ENCODE measurements at regions not wholly inside any gene's neighbourhood (a gene's known extent, or its start where the extent isn't known, plus 50 kb on each side); places are given as distances from the start of the nearest gene placed in this dataset.

GRCh38 chr2:12430407-12431133, 286.2 kb upstream of the TRIB2 start:
- DNase-seq (peak in 2 of 3 donors; percentile 39 to 41), ATAC-seq (ENCODE audit: insufficient read depth, low FRiP score) (peak; percentile 34)
- WGBS, 2 donors: 25 to 38% methylated on average over 6 of the region's 6 CpGs
- Histone ChIP-seq H3K36me3 (ENCODE audit: control insufficient read depth in 4 of 4, insufficient read depth in 4 of 4, low read length in 4 of 4) (no peaks in the 10 kb centered on the region), H3K27me3 (ENCODE audit: control insufficient read depth in 3 of 3, insufficient read depth in 3 of 3, low read length in 2 of 3) (no peaks in the 10 kb centered on the region), H3K4me3 (no peak overlapping the region), H3K27ac (ENCODE audit: low read depth in 1 of 2, low read length in 1 of 2) (no peak overlapping the region), H3K4me1 (ENCODE audit: control insufficient read depth in 5 of 5, insufficient read depth in 5 of 5, low read length in 5 of 5) (peaks cover 0 to 43% (median 4%) of the 10 kb centered on the region in 5 donors), H3K9me3 (ENCODE audit: control insufficient read depth in 4 of 4, insufficient read depth in 3 of 4, low read length in 3 of 4) (no peaks in the 10 kb centered on the region), H3K9ac (ENCODE audit: insufficient read depth in 1 of 2, low read length in 2 of 2) (no peak overlapping the region)
- no peak for TF ChIP-seq CTCF (IDR thresholded peaks at IDR 0.05; ENCODE audit: control extremely low read depth, extremely low read depth)

DNA sequence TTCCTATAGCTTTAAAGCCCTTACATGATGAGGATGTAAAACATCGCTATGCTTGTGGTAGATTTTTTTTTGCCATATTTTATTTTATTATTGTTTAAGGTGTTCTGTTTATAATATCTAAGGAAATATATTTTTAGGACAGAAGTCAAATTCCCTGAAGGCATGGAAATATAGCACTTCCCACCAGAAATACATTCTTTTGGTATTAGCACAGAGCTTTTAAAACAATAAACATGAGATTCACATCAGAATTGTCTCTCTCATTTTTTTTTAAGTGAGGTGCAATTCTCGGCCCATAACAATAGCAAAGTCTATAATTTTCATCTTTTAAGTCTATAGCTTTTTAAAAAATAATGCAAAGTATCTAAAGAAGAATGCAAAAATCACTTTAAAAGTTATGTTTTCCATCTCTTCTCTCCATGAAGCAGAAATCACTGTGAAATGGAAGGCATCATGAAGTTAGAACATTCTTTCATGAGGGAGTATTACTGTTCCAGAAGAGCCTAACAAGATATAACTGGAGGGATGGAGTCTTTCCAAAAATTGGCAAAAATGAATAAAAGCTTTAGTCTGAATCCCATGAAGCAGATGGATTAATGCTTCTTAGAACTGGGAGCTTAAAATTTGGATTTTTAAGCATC, 283.6 kb upstream of the TRIB2 start:
- no peaks in the 10 kb centered on the region for H3K36me3 ChIP-seq (ENCODE audit: control insufficient read depth in 4 of 4, insufficient read depth in 4 of 4, low read length in 4 of 4)
- no peaks in the 10 kb centered on the region for H3K9me3 ChIP-seq (ENCODE audit: control insufficient read depth in 4 of 4, insufficient read depth in 3 of 4, low read length in 3 of 4)
- no peak for DNase-seq
- no peaks in the 10 kb centered on the region for H3K27me3 ChIP-seq (ENCODE audit: control insufficient read depth in 3 of 3, insufficient read depth in 3 of 3, low read length in 2 of 3)
- H3K4me1 ChIP-seq (ENCODE audit: control insufficient read depth in 5 of 5, insufficient read depth in 5 of 5, low read length in 5 of 5): peaks cover 0 to 26% (median 4%) of the 10 kb centered on the region in 5 donors
- no peak for ATAC-seq (ENCODE audit: insufficient read depth, low FRiP score)
- 85 to 90% methylated on average over 2 of the region's 2 CpGs for WGBS, 2 donors
- no peak for TF ChIP-seq CTCF (IDR thresholded peaks at IDR 0.05; ENCODE audit: control extremely low read depth, extremely low read depth)
- H3K9ac ChIP-seq (ENCODE audit: insufficient read depth in 1 of 2, low read length in 2 of 2): no peak overlapping the region
- H3K4me3 ChIP-seq: no peak overlapping the region
- no peak overlapping the region for H3K27ac ChIP-seq (ENCODE audit: low read depth in 1 of 2, low read length in 1 of 2)

- 89 to 95% methylated on average over 2 of the region's 2 CpGs for WGBS, 2 donors
- Histone ChIP-seq H3K4me3 (no peak overlapping the region), H3K36me3 (ENCODE audit: control insufficient read depth in 4 of 4, insufficient read depth in 4 of 4, low read length in 4 of 4) (no peaks in the 10 kb centered on the region), H3K27me3 (ENCODE audit: control insufficient read depth in 3 of 3, insufficient read depth in 3 of 3, low read length in 2 of 3) (no peaks in the 10 kb centered on the region), H3K4me1 (ENCODE audit: control insufficient read depth in 5 of 5, insufficient read depth in 5 of 5, low read length in 5 of 5) (peaks cover 0 to 21% (median 1%) of the 10 kb centered on the region in 5 donors), H3K9ac (ENCODE audit: insufficient read depth in 1 of 2, low read length in 2 of 2) (no peak overlapping the region), H3K27ac (ENCODE audit: low read depth in 1 of 2, low read length in 1 of 2) (no peak overlapping the region), H3K9me3 (ENCODE audit: control insufficient read depth in 4 of 4, insufficient read depth in 3 of 4, low read length in 3 of 4) (no peaks in the 10 kb centered on the region)
- TF ChIP-seq CTCF (IDR thresholded peaks at IDR 0.05; ENCODE audit: control extremely low read depth, extremely low read depth): no peak
- DNase-seq: no peak
- no peak for ATAC-seq (ENCODE audit: insufficient read depth, low FRiP score)
Measured at GRCh38 chr2:12433626-12433990, 283.1 kb upstream of the TRIB2 start.

Data from lung (tissue), 11 donors.